Activated CD4-positive, alpha-beta T cell treated with anti-CD3 and anti-CD28 coated beads for 48 hours (primary cell): ENCODE measurements at regions not wholly inside any gene's neighbourhood (a gene's known extent, or its start where the extent isn't known, plus 50 kb on each side); places are given as distances from the start of the nearest gene placed in this dataset.
"Not testable (repeated sequence)": the region's sequence is repeated elsewhere in the genome, so short reads cannot be mapped to it uniquely, and the experiment has no call there.

Experiments
- DNase-seq: peaks from one replicate; pipeline ENCODE4 v3.0.0-alpha.2; 2020

DNA sequence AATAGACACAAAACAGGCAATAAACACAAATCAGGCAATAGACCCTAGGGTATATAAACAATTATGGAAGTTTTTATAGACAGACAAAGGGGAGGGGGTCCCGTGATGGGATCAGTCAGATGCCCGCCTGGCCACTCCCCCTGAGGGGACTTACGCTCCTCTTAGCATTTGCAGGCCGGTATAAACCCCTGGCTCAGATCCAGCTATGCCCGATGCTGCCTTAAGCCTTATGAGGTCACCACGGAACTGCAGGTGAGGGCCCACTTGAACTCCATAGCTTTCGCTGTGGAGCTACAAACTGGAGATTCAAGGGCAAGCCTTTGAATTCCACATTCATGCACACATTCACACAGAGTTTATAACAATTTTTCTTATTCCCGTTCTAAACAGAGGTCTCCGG, 340.5 kb upstream of the USP9Y start:
- DNase-seq: no peak

DNA sequence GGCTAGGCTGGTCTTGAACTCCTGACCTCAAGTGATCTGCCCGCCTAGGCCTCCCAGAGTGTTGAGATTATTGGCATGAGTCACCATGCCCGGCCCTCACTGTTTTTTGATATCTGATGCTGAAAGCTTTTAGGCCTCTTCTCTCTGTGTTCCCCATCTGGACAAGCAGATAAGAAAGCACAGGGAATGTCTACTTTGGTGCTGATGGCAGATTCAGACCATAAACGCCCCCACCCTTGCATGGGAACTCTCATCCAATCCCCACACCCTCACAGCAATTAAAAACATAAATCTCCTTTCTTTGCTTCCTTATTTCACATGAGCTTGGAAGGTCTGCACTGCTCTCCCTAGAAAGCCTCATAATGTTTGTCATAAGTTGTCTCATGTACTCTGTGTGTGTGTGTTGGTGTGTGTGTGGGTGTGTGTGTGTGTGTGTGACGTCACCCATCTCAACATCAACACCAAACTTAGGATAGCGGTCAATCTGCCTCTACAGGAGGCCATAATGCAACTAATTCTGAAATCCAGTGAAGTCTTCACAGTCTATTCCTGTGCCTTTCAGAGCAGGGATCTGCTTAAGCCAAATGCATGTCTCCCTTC, 335.6 kb upstream of the USP9Y start:
- no peak for DNase-seq

DNA sequence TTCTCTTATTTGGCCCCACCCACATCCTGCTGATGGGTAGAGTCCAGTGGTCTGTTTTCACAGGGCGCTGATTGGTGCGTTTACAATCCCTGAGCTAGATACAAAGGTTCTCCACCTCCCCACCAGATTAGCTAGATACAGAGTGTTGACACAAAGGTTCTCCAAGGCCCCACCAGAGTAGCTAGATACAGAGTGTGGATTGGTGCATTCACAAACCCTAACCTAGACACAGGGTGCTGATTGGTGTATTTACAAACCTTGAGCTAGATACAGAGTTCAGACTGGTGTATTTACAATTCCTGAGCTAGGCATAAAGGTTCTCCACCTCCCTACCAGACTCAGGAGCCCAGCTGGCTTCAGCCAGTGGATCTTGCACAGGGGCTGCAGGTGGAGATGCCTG, 326.4 kb upstream of the USP9Y start:
- not testable (repeated sequence) for DNase-seq

DNA sequence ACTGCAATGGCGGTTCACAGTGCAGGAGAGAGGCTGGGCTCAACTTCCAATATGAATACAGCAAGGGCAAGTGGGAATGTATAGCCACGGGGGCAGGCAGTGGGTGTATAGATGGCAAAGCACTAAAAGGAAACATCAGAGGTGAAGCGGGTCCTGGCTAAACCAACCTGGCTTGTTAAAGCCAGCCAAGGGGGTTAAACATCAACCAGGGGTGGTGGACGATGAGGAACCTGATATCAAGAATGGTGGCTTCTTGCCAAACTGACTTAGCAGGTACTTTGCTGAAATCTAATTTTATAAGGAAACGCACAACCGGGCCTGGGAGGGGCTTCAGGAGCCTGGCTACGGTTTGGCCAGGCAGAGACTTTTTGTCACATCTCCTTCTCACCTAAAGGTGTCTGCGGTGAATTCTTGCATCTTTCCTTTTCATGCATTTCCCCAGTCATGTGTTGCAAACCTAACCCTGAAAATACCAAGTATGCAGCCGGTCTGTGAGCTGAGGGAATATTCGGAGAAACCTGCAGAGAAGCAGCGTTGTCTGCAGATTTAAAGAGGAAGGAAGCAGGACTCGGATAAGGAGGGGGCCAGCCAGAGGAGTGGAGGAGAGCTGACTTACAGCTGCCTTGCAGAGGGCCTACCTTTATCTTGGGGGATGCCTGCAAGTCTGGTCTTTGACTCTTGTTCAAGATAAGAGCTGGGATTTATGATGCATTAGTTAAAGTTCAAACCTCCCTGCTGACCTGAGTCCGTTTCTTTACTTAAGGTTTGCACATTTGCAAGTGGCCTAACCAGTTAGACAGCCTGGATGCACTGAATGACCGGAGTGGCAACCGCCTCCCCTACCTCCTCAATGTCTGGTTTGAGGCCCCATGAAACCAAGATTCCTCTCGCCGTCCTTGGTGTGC, 309.1 kb upstream of the USP9Y start:
- DNase-seq: not testable (repeated sequence)

DNA sequence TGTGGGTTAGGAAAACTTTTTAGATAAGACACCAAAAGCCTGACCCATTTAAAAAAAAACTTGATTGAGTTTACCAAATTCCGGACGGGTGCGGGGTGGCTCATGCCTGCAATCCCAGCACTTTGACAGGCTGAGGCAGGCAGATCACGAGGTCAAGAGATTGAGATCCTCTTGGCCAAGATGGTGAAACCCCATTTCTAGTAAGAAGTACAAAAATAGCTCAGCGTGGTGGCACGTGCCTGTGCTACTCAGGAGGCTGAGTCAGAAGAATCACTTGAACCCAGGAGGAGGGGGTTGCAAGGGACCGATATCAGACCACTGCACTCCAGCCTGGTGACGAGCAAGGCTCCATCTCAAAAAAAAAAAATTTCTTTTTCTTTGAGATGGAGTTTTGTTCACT, 307.8 kb upstream of the USP9Y start:
- no peak for DNase-seq

DNA sequence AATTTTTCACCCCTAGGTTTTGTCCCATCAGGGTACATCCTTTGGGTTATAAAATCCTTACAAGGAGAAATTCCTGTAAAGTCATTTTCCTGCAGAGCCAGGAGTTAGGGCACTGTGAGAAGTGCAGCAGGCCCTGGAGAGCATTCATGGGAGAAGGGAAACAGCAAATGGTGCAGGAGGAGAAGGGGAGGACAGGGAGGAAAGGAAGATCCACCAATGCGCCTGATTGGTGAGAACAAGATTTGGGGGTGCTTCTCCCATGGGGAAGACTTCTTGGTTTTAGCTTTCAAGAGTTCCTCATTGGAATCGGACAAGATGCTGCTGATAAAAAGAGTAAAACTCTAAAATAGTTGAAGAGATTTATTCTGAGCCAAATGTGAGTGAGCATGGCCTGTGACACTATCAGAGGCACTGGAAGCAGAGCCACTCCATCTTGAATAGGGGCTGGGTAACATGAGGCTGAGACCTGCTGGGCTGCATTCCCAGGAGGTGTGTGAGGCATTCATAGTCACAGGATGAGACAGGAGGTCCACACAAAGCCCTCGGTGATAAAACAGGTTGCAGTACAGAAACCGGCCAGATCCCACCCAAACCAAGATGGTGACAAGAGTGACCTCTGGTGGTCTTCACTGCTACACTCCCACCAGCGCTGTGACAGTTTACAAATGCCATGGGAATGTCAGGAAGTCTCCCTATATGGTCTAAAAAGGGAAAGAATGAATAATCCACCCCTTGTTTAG, 305.5 kb upstream of the USP9Y start:
- not testable (repeated sequence) for DNase-seq

DNA sequence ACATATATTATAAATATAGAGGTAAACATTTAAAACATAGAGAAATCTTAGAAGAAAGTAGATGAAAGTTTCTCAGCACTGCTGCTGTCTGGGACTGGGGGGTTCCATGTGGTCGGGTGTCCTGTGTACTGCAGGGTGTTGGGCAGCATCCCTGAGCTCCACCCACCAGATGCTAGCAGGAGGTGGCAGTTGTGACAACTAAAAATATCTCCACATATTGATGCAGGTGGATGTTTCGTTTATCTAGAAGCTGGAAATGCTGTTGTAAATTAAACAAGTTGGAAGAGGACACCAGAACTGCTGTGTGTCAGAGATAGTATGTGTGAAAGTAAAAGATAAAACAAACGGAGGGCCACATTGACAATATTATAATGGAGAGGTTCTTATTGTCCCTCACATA, 297.1 kb upstream of the USP9Y start:
- no peak for DNase-seq

DNA sequence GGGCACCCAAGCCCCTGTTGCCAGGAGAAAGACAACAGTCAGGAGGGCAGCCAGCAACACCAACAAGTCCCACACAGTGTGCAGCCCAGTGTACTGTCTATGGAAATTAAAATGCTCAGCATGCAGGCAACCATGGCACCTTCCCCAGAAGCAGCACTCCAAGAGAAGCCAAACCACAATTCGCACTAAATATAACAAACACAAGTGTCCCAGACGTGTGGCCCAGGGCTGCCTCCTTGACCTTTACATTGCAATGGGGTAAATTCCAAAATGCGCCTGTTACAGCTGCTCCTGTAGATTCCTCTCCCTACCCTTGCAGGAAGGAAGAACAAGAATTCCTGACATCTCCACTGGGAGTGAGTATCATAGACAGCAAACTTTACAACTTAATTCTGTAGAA, 292.8 kb upstream of the USP9Y start:
- DNase-seq: no peak

DNA sequence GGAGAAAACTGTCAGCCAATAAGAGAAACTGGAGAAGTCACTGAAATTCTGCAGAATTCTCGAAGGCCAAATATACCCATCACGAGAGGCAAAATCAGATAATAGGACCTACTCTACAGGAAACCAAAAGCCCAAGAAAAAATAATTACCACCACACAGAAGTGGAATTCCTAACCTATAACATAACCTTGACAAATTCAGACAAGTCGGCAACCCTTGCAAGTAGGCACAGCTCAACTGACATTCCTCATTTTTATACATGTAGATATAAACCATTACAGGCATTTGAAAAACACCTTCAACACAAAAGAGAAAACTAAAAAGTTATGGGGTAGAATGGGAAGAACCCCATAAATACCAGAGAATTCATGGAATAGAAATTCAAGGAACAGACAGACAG, 290.3 kb upstream of the USP9Y start:
- DNase-seq: no peak

DNA sequence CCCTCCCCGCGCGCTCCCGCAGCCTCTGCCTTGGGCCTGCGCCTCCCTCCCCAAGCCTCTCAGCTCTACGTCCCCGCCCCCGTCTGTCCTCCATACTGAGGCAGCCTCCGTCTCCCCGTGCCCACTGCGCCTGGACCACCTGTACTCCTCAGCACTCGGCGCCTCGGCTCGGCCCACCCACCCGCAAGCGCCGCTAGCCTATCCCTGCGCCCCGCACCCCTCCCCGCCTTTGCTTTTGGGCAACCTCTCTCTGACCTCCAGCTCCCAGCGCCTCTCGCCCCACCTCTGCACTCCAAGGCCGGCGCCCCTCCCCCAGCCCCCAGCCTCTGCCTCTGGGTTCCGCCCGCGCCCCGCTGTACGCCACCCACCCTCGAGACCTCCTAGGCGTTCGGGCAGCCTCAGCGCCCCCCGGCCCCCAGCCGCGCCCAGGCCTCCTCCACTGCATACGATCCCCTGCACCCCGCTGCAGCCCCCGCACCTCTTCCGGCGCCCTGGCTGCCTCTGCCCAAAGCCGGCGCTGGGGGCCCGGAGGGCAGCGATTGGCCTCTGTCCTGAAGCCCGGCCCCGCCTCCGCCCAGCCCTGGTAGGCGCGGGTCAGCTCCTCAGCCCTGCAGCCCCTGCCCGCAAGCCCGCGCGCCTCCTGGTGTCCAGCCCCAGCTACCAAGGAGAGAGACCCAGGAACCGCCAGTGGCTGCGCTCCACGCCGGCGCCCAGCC, 279.8 kb upstream of the USP9Y start:
- DNase-seq: no peak

DNA sequence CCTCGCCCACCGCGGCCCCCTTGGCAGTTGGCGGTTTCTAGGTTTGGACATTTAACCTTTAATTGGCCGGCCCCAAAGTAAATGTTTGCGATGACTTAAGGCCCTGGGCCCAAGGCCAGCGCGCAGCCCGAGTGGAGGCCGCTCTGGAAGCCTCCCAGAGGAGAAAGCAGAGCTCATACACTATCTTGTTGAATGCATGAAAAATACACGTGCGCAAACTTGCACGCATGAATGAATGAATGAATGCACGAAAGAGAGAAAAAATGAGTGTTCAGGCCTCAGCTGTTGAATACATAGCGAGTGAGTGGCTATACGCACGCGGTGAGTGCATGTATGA, 279.3 kb upstream of the USP9Y start:
- no peak for DNase-seq

DNA sequence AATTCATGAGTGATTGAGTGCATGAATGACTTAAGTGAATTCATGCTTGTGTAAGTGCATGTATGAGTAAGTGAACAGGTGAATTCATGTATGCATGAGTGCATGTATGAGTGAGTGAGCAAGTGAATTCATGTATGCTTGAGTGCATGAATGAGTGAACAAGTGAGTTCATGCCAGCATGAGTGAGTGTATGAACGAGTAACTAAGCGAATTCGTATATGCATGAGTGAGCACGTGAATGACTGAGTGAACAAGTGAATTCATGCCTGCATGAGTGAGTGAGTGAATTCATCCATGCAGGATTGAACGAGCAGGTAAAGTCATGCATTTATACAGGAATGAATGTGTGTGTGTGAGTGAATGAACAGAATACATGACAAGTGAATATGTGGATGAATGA, 278.5 kb upstream of the USP9Y start:
- DNase-seq: no peak

DNA sequence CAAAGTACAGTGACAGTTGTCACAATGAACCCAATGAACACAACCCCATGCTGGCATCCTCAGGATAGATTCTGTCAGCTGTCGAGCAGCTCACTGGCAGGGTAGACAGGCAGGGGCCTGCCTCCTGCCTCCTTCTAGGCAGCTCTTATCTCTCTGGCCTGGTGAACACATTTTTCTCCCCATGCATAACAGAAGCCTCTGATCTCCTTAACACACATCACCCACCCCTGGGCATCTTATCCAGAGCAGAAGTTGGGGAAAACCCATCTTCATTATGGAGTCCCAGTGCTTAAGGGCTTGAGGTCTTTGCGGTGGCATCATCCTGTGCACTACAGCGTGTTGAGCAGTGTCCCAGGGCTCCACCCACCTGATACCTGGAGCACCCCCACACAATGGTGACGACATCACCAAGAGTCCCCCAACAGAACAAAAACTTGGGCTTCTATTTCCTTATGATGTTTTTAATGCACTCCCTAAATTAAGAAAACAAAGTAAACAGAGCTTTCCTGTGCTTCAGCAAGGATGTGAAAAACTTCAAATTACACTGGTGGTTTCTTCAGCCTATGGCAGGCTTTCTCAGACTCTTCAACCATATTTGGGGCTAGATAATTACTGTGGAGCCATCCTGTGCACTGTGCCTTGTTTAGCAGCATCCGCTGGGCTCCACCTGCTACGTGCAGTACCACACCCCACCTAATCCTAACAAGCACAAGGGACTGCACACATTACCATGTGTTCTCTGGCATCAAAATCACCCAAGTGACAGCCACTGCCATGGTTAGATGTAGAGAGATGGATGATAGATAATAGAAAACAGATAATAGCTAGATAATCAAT, 277.4 kb upstream of the USP9Y start:
- no peak for DNase-seq

DNA sequence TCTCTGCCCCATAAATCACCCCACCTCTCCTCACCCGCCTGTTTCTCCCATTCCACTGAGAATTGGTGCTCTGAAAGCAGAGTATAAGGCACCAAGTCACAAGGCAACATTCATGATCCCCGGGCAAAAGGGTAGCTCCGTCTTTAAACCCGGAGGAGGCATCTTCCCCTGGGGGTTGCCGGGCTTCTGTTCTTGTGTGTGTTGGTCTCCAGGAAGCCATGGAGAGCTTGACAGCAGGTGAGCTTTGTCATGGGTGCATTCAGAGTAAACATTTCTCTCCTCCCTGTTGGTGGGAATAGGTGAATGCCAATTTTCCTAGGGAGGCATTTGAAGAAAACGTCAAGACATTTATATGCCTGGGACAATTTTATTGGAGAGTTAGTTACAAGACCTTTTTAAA, 275.5 kb upstream of the USP9Y start:
- DNase-seq: no peak

DNA sequence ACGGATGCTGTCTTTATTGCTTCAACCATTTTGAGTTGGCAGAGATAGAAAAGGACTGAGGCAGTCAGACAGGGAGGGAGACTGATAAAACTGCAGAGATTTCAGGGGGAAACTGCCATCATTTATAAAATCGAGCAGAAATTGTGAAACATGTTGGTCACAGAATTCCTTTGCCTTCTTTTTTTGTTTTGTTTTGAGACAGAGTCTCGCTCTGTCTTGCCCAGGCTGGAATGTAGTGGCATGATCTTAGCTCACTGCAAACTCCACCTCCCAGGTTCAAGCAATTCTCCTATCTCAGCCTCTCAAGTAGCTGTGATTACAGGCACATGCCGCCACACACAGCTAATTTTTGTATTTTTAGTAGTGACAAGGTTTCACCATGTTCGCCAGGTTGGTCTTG, 273.7 kb upstream of the USP9Y start:
- no peak for DNase-seq

DNA sequence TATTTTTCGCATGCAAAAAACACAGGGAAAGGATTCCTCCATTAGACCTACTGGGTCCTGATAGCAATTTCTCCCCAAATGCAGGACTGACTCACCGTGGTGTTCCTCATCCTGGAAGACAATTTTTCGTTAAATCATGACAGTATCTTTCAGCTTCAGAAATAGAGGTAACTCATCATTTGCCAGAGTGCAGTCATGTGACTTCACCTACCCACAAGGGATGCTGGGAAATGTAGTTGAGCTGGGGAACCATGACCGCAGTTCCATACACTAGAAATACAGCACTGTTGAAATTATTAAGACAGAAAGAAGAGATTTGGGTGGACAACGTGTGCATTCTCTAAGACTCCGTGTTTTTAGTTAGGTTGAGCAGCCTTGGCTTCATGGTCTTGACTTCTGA, 269.5 kb upstream of the USP9Y start:
- no peak for DNase-seq

DNA sequence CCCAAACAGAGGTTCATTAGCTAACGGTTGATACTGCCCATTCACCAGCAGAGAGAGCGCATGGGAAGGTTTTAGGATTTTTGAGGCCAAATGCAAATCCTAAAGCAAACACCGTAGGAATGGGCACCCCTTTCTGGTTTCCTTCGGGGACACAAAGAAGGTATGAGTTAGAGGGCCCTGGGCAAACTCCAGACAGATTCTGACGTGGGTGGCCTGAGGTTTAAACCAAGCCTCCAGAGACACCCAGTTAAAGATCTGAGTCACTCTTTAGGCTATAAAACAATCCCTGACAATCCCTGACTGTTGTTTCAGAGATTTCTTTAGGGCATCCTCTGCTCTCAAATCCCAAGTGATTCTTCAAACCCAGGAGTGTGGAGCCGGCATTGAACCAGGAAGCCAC, 262.2 kb upstream of the USP9Y start:
- DNase-seq: not testable (repeated sequence)

DNA sequence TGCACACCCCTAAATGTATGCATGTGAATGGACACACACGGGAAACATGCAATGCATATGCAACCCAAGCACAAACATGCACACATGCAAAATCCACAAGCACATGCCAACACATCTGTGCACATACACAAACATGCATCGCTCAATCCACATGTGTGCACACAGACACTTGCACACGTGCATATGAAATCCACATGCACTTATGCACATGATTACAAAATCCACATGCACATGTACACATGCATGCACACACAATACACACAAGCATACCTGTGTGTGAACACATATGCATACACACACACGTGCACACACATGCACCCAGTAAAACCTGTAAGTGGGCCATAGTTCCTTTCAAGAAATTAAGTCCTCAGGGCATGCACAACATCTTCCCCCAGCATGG, 256.8 kb upstream of the USP9Y start:
- DNase-seq: no peak

DNA sequence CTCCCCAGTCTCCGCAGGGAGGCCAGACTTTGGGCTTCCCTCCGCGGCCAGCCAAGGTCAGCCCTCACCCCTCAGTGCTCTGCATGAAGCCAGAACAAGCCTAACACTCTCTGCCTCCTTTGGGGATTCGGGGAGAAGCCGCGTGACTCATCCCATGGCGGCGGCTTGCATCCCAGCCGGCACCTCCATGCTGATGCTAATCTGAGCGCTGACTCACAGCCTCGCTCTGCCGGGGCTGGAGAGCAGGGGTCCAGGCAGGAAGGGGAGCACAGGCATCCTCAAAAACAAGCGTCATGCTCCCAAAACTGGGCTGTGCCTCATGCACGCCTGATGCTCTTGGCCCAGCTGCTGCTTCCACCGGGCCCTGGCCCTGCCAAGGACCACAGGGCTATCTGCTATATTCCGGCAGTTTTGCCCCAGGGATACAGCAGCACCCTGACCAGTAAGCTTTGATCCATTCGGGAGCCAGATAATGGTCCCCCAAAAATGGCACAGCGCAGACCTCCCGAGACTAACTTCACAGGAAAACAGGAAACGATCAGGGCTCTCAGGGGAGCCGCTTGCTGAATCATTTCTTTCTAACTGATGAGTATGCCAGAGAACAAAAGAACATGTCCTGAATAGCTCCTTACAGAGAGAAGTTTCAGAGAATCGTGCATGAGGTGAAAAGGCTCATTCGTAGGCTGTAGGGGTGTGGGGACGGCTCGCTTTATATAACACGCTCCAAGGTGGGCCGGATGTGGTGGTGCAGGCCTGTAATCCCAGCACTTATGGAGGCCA, 254.4 kb upstream of the USP9Y start:
- DNase-seq: not testable (repeated sequence)

DNA sequence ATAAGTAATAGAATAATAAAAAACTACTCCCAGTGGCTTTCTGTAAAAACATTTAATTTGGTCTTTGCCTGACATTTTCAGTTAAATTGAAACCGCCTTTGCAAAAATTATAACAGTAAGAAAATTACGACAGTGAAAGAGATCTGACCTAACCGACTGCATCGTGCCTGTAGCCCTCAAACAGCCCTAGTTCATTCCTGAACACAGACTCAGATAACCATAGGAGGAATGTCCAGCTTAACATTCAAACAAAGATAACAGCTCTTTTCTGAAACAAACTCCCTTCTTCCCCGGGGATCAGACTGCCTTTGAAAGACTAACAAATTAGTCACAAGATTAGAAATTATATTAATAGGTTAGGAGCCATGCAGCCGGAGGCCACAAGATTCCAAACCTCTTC, 252.5 kb upstream of the USP9Y start:
- not testable (repeated sequence) for DNase-seq

DNA sequence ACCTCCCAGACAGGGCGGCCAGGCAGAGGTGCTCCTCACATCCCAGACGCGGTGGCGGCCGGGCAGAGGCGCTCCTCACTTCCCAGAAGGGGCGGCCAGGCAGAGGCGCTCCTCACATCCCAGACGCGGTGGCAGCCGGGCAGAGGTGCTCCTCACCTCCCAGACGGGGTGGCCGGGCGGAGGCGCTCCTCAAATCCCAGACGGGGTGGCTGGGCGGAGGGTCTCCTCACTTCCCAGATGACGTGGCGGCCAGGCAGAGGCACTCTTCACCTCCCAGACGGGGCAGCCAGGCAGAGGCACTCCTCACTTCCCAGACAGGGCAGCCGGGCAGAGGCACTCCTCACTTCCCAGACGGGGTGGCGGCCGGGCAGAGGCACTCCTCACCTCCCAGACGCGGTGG, 247.7 kb upstream of the USP9Y start:
- not testable (repeated sequence) for DNase-seq

DNA sequence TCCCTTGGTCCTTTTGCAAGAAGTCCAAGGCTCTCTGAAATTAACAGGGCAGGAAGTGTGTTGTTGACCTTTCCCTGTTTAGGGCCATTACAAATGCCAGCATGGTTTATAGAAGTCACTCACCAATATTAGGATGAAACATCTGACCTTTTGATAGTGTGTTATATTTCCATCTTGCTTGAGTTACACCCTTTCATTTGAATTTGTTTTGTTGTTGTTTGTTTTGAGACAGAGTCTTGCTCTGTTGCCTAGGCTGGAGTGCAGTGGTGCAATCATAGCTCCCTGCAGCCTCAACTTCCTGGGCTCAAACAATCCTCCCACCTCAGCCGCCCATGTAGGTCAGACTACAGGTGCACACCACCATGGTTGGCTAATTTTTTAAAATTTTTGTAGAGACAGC, 241.1 kb upstream of the USP9Y start:
- DNase-seq: no peak
